ENCODE measurements at regions not wholly inside any gene's neighbourhood (a gene's known extent, or its start where the extent isn't known, plus 50 kb on each side); places are given as distances from the start of the nearest gene placed in this dataset.

DNA sequence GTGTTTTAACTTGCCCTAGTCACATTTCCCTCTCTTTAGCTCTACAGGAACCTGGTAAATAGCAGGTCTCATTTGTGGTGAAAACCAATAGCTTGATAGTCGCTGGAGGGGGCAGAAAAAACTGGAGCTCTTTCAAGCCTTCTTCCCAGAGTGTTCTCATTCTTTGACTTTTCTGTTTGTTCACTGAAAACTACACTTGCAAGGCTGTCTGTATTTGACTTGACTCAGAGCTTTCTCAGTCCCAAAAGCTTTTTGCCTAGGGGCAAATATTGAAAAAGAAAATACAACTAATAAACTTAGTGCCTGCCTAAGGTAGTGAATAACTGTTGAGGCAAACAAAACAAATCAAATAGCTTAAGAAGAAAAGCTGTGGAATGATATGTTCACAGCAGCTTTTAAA, 217.1 kb upstream of the CHRM3 start:
- no peaks in the 10 kb centered on the region for H3K4me1 ChIP-seq (ENCODE audit: insufficient read depth, low read length)
- no peak overlapping the region for H3K9ac ChIP-seq (ENCODE audit: extremely low read depth, insufficient read length, low read length)
- H3K18ac ChIP-seq (ENCODE audit: insufficient read length, low read depth, low read length): no peak overlapping the region
- no peak overlapping the region for H3T11ph ChIP-seq (ENCODE audit: low read length)
- H4K20me1 ChIP-seq (ENCODE audit: control insufficient read depth, insufficient read depth, insufficient read length): no peaks in the 10 kb centered on the region
- H4K91ac ChIP-seq (ENCODE audit: insufficient read length, low read depth, low read length): no peak overlapping the region
- H2BK5ac ChIP-seq (ENCODE audit: insufficient read length, low read length): no peak overlapping the region
- H3K27ac Mint-ChIP-seq: no peak overlapping the region
- H3K4me2 ChIP-seq (ENCODE audit: insufficient read depth, insufficient read length, low read length): no peak overlapping the region
- no peak overlapping the region for H2BK15ac ChIP-seq (ENCODE audit: low read depth, low read length)
- H3K27me3 ChIP-seq (ENCODE audit: insufficient read depth, low read length): no peaks in the 10 kb centered on the region
- H4K5ac ChIP-seq (ENCODE audit: insufficient read length, low read depth, low read length): no peak overlapping the region
- no peaks in the 10 kb centered on the region for H3K4me1 Mint-ChIP-seq
- no peaks in the 10 kb centered on the region for H3K9me3 ChIP-seq (ENCODE audit: control insufficient read depth, low read depth, low read length)
- no peak overlapping the region for H3K4me3 Mint-ChIP-seq
- peaks cover 7 to 10% of the 10 kb centered on the region in 2 experiments for H3K9me3 Mint-ChIP-seq
- no peak overlapping the region for H2BK120ac ChIP-seq (ENCODE audit: low read depth, low read length, poor library complexity, severe bottlenecking)
- H3K27me3 Mint-ChIP-seq (ENCODE audit: low read depth): no peaks in the 10 kb centered on the region
- H3K27ac ChIP-seq (ENCODE audit: insufficient read length, low read depth, low read length): no peak overlapping the region
- peaks cover 0 to 4% (median 4%) of the 10 kb centered on the region in 3 experiments; a peak in 3 of 7 replicates for H3K36me3 Mint-ChIP-seq (ENCODE audit: insufficient read depth in 1 of 3, low read depth in 3 of 3)
- H3K14ac ChIP-seq (ENCODE audit: insufficient read depth, low read length): no peak overlapping the region
- no peak overlapping the region for H3K4ac ChIP-seq (ENCODE audit: low read depth, low read length)
- no peak overlapping the region for H2BK20ac ChIP-seq (ENCODE audit: low read depth, low read length, poor library complexity, severe bottlenecking)
- TF ChIP-seq, protein P1, sequence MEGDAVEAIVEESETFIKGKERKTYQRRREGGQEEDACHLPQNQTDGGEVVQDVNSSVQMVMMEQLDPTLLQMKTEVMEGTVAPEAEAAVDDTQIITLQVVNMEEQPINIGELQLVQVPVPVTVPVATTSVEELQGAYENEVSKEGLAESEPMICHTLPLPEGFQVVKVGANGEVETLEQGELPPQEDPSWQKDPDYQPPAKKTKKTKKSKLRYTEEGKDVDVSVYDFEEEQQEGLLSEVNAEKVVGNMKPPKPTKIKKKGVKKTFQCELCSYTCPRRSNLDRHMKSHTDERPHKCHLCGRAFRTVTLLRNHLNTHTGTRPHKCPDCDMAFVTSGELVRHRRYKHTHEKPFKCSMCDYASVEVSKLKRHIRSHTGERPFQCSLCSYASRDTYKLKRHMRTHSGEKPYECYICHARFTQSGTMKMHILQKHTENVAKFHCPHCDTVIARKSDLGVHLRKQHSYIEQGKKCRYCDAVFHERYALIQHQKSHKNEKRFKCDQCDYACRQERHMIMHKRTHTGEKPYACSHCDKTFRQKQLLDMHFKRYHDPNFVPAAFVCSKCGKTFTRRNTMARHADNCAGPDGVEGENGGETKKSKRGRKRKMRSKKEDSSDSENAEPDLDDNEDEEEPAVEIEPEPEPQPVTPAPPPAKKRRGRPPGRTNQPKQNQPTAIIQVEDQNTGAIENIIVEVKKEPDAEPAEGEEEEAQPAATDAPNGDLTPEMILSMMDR (conservative IDR thresholded peaks at IDR 0.05): no peak
- no peak overlapping the region for H2AFZ ChIP-seq (ENCODE audit: low read length)
- H3K56ac ChIP-seq (ENCODE audit: insufficient read length, low read depth, low read length): no peak overlapping the region
- no peak overlapping the region for H4K8ac ChIP-seq (replicated peaks; ENCODE audit: insufficient read length, low read depth, low read length)
- no peak overlapping the region for H2BK12ac ChIP-seq (ENCODE audit: insufficient read length, low read depth, low read length)
- H3K79me2 ChIP-seq (ENCODE audit: insufficient read depth, low read length): no peaks in the 10 kb centered on the region
- no peak overlapping the region for H2AK5ac ChIP-seq (ENCODE audit: insufficient read length, low read length)
- no peaks in the 10 kb centered on the region for H3K79me1 ChIP-seq (ENCODE audit: insufficient read depth, low read depth, low read length, poor library complexity, severe bottlenecking)
- no CpG with 5 or more reads among the region's 1 CpG for whole genome bisulfite sequencing (ENCODE audit: extremely low coverage, insufficient read length, low lambda C conversion rate)
- no peak for DNase-seq
- H3K23me2 ChIP-seq (ENCODE audit: insufficient read length, low read depth, low read length, poor library complexity, severe bottlenecking): no peaks in the 10 kb centered on the region
- no peak overlapping the region for H3K23ac ChIP-seq (ENCODE audit: insufficient read length, low read depth, low read length)
